NCI-H2107 treated with DMSO at 0.1 percent for 48 hours (cell line): ENCODE measurements at regions not wholly inside any gene's neighbourhood (a gene's known extent, or its start where the extent isn't known, plus 50 kb on each side); places are given as distances from the start of the nearest gene placed in this dataset.
A peak's percentile ranks its signal among the peaks of the same experiment; 100 is the strongest.

Experiments
- DNase-seq: peaks from one replicate; lab custom pipeline; 2025; ENCODE audit not compliant: unreplicated experiment; lab: John Stamatoyannopoulos, UW

DNA sequence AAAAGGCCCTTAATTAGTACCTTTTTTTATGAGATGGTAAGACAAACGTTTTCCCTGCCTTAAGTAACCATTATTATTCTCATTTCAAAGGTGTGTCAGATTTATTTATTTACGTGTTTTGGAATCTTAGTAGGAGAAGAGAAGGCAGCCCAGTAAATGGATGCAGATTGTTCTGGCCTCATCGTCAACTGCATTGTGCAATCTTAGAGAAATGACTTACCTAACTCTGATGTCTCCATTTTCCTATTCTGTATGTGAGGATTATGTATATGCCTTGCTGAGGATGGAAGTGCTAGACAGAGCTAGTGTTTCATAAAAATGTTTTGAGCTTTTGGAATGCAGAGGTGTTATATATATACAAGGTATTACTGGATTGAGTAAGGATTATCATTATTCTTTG is 97.0 kb upstream of the JAG1 start:
- DNase-seq = no peak

GRCh38 chr20:10771435-10772140 is 97.8 kb upstream of the JAG1 start:
- DNase-seq = no peak

GRCh38 chr20:10774357-10774943 is 100.7 kb upstream of the JAG1 start:
- DNase-seq = no peak

- DNase-seq = no peak
These were observed 103.9 kb upstream of the JAG1 start for GRCh38 chr20:10777710-10778109.

DNA sequence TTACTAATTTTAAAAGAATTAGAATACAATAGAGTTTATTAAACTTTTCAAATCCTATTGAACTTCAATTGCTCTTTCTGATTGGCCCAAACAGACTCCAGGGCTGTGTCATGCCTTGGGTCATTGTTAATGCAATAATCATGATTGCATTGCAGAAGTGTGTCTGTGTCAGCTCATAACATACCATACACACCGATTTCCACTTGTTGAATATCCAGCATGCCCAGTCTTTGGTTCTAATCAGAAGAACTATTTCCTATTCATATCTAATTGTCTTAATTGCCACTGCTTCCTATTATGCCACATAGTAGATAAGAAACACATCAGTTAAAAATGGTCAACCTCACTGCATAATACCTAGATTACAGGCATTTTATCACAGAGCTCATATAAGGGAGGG is 106.1 kb upstream of the JAG1 start:
- DNase-seq = no peak

DNA sequence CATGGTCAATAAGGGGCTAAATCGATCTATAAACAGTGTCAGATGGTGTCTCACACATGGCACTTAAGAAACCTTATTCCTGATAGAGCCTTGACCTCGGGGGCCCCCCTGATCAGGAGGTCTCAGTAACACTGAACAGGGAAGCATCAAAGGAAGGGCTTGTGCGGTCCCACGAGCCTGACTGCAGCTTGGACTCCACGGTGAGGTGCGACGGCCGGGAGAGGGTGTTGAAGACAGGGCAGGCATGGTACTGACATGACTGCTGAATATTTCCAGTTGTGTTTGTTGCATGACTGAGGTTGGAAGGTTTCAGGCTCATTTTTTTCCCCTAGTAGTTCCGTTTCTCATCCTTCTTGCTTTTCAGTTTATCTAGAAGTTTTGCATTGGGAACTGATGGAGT is 107.1 kb upstream of the JAG1 start:
- no peak for DNase-seq

GRCh38 chr20:10781526-10781925 is 107.7 kb upstream of the JAG1 start:
- no peak for DNase-seq

GRCh38 chr20:10783707-10784553 is 110.1 kb upstream of the JAG1 start:
- no peak for DNase-seq

GRCh38 chr20:10784554-10785183 is 110.9 kb upstream of the JAG1 start:
- no peak for DNase-seq

GRCh38 chr20:10786678-10787077 is 112.9 kb upstream of the JAG1 start:
- no peak for DNase-seq

GRCh38 chr20:10788055-10788454 is 114.3 kb upstream of the JAG1 start:
- no peak for DNase-seq

- DNase-seq = no peak
These were observed 115.1 kb upstream of the JAG1 start for GRCh38 chr20:10788877-10789276.

GRCh38 chr20:10789386-10789785 is 115.6 kb upstream of the JAG1 start:
- no peak for DNase-seq

DNA sequence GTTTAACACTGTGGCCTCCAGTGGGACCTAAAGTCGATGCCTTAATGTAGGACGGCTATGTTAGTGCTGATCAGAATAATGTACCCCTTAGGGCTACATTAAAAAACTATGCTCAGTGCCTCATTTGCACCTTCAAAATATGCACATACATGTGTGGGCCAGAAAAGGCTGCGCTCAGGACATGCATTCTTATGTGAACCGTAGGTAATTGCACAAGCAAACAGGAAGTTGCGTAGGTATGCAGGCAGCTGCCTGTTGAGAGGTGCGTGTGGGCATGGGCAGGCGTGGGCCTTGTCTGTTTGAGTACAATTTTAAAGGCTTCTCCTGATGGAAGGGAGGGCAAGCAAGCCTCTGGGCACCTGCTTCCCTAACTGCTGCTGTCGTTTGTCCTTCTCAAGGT is 116.2 kb upstream of the JAG1 start:
- DNase-seq = no peak

DNA sequence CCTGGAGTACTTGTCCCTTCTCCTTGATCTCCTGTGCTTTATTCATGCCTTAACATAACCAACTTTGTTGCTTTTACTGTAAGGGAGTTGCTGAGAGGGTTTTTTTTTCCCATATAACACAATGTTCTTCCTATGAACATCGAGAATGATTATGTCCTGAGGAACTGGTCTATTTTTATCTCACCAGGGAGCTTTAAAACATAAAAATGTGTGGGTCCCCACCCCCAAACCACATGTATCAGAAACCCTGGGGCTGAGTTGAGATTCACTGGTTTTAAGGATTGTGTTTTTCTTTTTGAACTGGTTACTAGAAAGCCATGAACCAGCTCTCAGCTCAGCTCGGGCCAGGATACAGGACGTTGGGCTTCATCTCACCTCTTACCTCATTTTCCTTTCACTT is 118.5 kb upstream of the JAG1 start:
- DNase-seq = no peak

DNA sequence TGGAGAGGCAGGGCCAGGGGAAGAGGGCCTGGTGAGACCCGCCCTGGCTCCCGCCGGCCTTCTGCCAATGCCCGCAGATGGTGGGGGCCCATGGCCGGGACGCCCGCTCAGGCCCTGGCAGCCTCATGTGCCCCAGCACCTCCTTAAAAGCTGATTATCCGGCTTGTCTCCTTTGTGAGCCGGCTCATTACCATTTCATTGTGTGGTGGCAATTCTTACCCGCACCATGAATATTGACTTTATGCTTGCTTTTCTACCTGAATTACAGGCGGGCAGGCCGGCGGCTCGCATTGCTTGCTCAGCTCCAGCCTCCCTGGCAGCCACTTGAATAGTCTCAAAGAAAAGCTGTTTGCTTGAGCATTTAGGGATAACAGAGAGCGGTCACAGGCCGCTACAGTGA is 120.0 kb upstream of the JAG1 start:
- peak; percentile 26 for DNase-seq

DNA sequence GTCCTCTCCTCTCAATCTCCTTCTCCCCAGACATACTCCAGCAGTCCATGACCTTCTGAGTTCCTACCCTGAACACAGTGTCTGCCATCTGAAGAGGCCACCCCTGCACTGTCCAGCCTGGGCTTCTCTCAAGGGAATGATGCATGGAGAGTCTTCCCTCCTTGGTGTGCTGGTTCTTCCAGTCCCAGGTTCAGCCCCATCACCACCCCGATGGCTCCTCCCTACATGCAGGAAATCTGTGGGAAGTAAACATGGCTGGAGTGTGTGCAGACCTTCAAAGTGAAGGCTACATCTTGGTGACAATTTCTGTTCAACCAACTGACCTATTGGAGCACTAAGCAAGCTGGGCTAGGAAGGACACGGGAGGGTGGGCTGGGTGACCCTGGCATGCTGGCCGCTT is 121.0 kb upstream of the JAG1 start:
- DNase-seq = no peak

- no peak for DNase-seq
These were observed 121.7 kb upstream of the JAG1 start for GRCh38 chr20:10795286-10796026.

DNA sequence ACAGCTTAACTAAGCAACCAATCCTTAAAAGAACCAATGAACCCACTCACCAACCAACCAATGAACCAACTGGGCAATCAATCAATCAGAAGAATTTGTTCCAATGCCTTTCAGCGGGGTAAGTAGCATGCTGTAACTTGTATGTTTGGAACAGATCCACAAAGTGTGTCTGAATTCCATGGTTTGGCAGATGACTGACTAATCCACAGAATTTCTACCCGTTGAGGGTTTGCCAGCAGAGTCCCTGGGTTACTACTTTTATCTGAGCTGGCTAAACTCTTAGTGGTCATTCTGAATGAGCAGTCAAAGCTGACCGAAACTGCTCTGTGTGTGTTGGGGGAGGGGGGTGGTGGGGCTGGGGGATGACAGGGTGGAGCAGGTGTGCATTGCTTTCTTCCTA is 125.0 kb upstream of the JAG1 start:
- no peak for DNase-seq

DNA sequence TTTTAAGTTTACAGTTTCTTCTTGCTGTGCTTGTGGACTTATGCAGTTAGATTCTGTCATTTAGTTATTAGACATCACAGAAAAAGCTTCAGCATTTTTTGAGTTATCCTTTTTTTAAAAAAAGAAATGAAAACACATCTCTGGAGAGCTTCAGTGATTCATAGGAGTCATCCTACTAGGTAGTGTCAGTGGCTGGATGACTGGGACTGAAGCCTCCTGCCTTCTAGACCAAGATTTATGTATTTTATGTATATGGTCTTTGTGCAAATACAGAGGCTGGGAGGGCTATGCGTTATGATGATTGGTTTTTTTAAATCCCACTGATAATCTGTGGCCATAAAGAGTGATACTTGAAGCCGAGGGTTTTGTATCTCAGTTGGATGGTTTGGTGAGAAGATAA is 125.9 kb upstream of the JAG1 start:
- DNase-seq = no peak

DNA sequence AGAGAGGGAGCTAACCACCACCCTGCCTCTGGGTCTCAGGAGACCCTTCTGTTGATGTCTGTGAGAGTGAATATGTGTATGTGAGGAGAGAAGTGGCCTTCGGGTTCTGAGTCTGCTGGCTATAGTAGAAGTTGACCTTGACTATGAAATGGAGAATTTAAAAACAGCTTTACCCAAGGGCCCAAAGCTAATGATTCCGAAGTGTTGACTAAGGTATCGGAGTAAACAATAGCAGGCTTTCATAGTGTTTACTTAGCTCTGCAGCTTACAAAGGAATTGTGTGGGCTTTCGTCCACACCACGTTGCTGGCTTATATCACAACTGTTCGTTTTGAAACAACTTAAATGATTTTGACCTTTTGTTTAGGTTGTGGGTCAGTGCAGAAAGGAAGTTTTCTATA is 126.5 kb upstream of the JAG1 start:
- no peak for DNase-seq
